NCI-H2196 treated with DMSO at 0.1 percent for 48 hours (cell line): ENCODE measurements at regions not wholly inside any gene's neighbourhood (a gene's known extent, or its start where the extent isn't known, plus 50 kb on each side); places are given as distances from the start of the nearest gene placed in this dataset.
A peak's percentile ranks its signal among the peaks of the same experiment; 100 is the strongest.

ENCODE experiments used
- DNase-seq: peaks from one replicate; lab custom pipeline; 2025; ENCODE audit not compliant: unreplicated experiment; lab: John Stamatoyannopoulos, UW

GRCh38 chr6:122524056-122524455 is 52.4 kb upstream of the SERINC1 start:
- no peak for DNase-seq

- DNase-seq: peak; percentile 69
Observed at GRCh38 chr6:122530440-122531046, 58.9 kb upstream of the SERINC1 start.

GRCh38 chr6:122548281-122548680 is 61.9 kb upstream of the PKIB start:
- no peak for DNase-seq

- no peak for DNase-seq
Observed at GRCh38 chr6:122548820-122549219, 61.4 kb upstream of the PKIB start.

- no peak for DNase-seq
Observed at GRCh38 chr6:122553697-122554096, 56.5 kb upstream of the PKIB start.

GRCh38 chr6:122555561-122555960 is 54.6 kb upstream of the PKIB start:
- no peak for DNase-seq

- no peak for DNase-seq
Observed at GRCh38 chr6:122558080-122558479, 52.1 kb upstream of the PKIB start.
